Skeletal muscle cell (primary cell): ENCODE measurements at regions not wholly inside any gene's neighbourhood (a gene's known extent, or its start where the extent isn't known, plus 50 kb on each side); places are given as distances from the start of the nearest gene placed in this dataset.
"Not testable (repeated sequence)": the region's sequence is repeated elsewhere in the genome, so short reads cannot be mapped to it uniquely, and the experiment has no call there.

Experiments
- DNase-seq: peaks from one replicate; pipeline ENCODE4 v3.0.0-alpha.2; 2010; ENCODE audit warnings: low read depth
- H3K4me3 ChIP-seq: 2 replicates; pipeline ENCODE4 v1.5.1; 2011; ENCODE audit warnings: low read depth, mild to moderate bottlenecking, control low read depth, low read length, moderate library complexity

DNA sequence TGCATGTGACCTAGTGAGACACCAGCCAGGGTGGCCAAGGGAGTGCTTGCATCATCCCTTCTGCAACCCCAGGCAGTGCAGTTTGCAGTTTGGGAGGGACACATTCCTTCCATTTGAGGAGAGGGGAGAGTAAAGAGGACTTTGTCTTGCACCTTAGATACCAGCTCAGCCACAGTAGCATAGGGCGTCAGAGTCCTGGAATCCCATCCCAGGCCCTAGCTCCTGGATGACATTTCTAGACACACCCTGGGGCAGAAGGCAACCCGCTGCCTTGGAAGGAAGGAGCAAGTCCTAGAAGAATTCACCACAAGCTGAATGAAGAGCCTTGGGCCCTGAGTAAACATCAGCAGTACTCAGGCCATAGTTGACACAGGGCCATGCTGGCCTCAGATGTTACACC lies 680.4 kb upstream of the IMPG1 start:
- no peak for DNase-seq
- no peak overlapping the region for H3K4me3 ChIP-seq

DNA sequence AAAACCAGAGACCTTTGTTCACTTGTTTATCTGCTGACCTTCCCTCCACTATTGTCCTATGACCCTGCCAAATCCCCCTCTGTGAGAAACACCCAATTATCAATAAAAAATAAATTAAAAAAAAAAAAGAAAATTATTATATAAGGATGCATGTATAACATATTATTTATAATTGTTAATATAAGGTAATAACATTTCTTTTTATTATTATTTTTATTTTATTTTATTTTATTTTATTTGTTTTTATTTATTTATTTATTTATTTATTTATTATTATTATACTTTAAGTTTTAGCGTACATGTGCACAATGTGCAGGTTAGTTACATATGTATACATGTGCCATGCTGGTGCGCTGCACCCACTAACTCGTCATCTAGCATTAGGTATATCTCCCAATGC lies 672.9 kb upstream of the IMPG1 start:
- not testable (repeated sequence) for DNase-seq, H3K4me3 ChIP-seq

- DNase-seq, H3K4me3 ChIP-seq: not testable (repeated sequence)
Measured at GRCh38 chr6:76744151-76744720, 671.8 kb upstream of the IMPG1 start.

DNA sequence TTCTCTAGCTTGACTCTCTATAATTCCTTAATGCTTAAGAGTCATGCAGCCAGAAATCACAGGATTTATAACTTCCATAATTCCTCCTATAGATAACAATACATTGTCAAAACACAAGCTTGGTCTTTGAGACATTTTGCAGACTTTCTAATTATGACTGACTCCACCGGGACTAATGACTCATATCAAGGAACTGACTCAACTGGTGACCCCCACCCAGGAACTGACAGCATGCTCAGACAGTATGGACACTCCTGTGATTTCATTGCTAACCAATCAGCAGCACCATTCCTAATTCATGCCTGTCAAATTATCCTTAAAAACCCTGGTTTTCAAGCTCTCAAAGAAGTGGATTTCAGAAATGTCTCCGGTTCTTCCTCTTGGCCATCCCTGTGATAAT lies 670.5 kb upstream of the IMPG1 start:
- no peak overlapping the region for H3K4me3 ChIP-seq
- no peak for DNase-seq

DNA sequence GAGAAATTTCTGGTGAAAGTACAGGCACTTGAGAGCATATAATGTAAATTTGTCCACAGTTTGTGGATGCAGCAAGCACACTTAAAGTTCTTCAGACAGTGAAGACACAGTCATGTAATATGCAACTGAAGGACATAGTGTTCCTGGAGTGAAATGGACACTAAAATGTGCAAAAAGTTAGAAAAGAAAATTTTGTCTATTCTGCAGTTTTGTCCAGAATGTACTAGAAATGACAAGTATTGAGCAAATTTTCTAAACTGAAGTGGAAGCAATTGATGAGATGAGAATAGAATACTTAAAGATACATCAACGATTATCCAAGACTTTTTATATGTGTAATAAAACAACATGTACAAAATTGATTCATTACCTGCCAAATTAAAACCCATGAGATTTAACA lies 647.0 kb upstream of the IMPG1 start:
- no peak overlapping the region for H3K4me3 ChIP-seq
- no peak for DNase-seq

DNA sequence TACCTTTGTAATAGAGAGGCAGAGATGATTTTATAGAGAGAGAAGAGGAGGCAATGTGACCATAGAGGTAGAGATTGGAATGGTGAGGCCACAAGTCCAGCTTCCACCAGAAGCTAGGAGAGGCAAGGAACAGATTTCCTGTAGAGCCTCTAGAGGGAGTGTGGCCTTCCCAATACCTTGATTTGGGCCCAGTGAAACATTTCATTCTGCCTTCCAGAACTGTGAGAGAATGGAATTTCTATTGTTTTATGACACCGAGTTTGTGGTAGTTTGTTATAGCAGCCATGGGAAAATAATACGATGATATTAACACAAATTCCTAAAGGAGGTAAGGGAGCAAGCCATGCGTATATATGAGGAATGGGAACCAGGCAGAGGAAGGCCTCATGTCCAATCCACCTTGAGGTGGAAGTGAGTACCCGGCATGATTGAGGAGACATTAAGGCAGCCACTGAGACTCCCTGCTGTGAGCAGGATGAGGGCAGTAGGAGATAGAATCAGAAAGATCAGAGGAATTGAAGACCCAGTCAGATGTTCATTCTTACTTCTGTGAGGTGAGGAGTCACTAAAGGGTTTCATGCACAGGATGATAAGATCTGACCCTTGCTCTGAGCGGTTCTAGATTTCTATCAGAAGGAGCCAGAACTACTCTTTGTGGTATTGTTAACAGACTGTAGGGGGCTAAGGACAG lies 636.3 kb upstream of the IMPG1 start:
- no peak for DNase-seq
- H3K4me3 ChIP-seq, result no peak overlapping the region

- H3K4me3 ChIP-seq, result no peak overlapping the region
- no peak for DNase-seq
Measured at GRCh38 chr6:76707630-76708029, 635.2 kb upstream of the IMPG1 start.

DNA sequence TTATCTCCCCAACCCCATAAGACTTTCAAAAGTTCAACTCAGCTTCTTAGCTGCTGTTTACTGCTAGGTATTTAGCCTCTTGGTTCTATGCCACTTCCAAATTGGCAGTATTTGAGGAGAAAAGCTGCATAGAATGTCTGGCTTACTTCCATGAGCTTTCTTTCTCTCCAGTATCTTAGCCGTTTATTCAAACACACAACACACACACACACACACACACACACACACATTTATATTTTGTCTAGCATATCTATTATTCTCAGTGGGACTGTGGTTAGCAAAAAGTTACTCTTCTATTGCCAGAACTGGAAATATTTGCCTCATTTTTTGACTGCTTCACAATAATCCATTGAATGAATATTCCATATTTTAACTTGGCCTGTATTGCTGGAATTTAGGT lies 634.2 kb upstream of the IMPG1 start:
- H3K4me3 ChIP-seq, result no peak overlapping the region
- no peak for DNase-seq

GRCh38 chr6:76706086-76706485 lies 633.6 kb upstream of the IMPG1 start:
- DNase-seq, result no peak

GRCh38 chr6:76703786-76704185 lies 631.3 kb upstream of the IMPG1 start:
- DNase-seq, result no peak
- H3K4me3 ChIP-seq, result no peak overlapping the region

More at GRCh38 chr6:76706086-76706485, 633.6 kb upstream of the IMPG1 start:
- no peak overlapping the region for H3K4me3 ChIP-seq

DNA sequence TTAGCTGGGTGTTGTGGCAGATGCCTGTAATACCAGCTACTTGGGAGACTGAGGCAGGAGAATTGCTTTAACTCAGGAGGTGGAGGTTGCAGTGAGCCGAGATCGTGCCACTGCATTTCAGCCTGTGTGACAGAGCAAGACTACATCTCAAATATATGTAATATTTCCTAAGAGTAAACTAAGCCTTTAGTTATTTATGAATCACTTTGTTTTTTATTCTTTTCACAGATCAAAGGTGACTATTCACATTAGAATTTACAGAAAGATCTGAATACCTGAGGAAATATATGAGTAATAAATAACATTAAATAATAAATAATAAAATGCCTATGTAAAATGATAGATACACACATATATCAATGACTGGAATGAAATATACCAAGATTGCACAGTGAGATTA lies 630.8 kb upstream of the IMPG1 start:
- DNase-seq, result no peak
- H3K4me3 ChIP-seq, result no peak overlapping the region

- no peak for DNase-seq
- no peak overlapping the region for H3K4me3 ChIP-seq
Measured at GRCh38 chr6:76702187-76702586, 629.7 kb upstream of the IMPG1 start.

DNA sequence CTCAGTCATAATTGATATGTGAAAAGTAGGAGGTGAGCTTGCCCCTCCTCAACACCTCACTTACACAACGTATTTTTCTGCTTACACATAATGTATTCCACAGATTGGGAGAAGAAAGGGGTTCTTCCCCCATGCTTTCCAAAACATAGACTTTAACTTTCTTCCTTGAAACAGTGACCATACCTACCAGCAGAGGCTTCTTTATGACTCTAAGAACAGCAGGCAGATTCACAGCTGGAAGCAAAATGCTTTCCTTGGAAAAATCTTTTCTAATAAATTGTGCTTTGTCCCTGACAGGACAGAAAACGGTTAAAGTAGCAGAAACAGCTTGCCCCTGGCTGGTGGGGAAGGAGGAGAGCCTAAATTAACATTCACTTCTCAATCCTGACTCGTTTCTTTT lies 629.1 kb upstream of the IMPG1 start:
- no peak overlapping the region for H3K4me3 ChIP-seq
- DNase-seq, result no peak

DNA sequence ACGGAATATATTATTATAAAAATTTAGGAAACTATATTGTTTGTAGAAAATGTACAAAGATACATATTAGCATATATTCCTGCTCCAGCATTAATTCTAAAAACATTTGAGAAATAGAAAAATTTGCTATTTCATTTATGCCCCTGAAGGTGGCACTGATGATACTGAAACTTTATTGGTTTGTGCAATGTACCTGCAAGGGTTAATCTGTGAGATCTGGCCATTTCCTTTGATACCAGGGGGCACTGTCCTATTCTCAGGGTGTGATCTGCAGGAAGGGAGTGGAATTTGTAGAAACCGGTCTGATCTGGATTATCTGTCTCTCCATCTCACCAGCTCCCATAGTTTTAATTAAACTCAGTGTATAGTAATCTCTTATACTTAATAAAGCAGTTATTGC lies 625.1 kb upstream of the IMPG1 start:
- DNase-seq, result no peak
- H3K4me3 ChIP-seq, result no peak overlapping the region

GRCh38 chr6:76694795-76695194 lies 622.3 kb upstream of the IMPG1 start:
- DNase-seq, result no peak
- H3K4me3 ChIP-seq, result no peak overlapping the region

DNA sequence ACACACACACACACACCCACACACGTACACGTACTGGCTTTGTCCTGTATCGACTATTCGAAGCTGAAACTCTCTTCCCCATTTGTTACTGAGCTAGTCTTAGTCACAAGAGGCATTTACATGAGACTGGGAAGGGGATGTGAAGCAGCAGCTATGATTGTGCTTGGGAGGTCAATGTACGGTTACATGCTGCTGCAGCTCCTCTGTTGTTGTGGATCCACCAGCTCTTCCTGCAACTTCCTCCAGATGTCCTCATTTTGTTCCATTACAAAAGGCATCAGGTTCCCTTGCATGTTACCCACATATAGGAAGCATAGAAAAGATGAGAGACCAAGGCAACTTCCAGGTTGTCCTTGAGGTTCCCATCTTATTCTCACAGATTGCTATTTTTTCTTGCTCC lies 612.4 kb upstream of the IMPG1 start:
- H3K4me3 ChIP-seq, result no peak overlapping the region
- DNase-seq, result peak; percentile 13

DNA sequence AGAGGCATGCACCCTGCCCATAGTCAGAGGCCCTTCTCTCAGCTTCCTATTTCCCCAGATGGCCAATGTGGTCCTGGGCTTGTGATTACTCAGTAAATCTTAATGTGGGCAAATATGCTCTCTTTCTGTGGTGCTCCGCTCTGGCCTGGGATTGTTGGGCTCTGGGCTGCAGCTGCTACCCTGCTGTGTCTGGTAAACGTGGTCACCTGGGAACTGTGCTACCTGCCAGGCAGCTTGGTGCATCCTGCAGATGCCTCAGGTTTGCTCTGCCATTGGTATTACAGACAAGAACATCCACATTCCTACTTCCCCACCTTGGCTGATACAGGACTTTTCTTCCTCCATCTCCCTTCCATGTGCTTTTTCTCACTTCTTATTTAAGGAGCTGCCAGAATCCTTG lies 611.5 kb upstream of the IMPG1 start:
- DNase-seq, result no peak
- no peak overlapping the region for H3K4me3 ChIP-seq

- no peak for DNase-seq
- H3K4me3 ChIP-seq, result no peak overlapping the region
Measured at GRCh38 chr6:76682842-76683241, 610.4 kb upstream of the IMPG1 start.

DNA sequence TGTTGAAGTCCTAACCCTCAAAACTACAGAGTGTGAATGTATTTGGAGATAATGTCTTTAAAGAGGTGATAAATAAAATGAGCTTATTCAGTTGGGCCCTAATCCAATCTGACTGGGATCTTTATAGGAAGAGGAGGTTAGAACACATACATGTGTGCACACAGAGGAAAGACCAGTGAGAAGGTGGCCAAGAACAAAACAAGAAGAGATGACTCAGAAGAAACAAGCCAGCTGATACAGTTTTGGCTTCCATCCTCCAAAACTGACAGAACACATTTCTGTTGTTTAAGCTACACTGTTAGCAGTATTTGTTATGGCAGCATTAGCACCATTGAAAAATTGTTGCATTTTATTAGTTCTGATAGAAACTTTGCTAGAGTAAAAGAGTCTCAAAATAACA lies 609.3 kb upstream of the IMPG1 start:
- peak; percentile 7 for DNase-seq
- H3K4me3 ChIP-seq, result no peak overlapping the region

- no peak overlapping the region for H3K4me3 ChIP-seq
- no peak for DNase-seq
Measured at GRCh38 chr6:76677017-76677416, 604.6 kb upstream of the IMPG1 start.

DNA sequence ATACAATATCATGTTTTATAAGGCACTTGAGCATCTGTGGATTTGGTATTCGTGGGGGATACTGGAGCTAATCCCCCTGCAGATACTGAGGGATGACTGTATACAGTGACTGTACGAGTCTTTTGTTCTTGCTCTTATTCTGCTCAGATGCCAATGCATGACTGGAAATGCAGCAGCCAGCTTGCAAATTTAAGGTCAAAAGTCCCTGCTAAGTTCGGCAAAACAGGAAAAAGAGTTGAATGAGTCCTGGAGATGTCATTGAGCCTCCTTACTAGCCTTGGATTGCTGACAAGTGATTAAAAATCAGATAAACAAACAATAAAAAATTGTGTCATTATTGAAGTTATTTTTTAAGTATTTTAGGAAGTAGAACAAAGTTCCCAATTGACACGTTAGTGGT lies 599.3 kb upstream of the IMPG1 start:
- H3K4me3 ChIP-seq, result no peak overlapping the region
- DNase-seq, result no peak

DNA sequence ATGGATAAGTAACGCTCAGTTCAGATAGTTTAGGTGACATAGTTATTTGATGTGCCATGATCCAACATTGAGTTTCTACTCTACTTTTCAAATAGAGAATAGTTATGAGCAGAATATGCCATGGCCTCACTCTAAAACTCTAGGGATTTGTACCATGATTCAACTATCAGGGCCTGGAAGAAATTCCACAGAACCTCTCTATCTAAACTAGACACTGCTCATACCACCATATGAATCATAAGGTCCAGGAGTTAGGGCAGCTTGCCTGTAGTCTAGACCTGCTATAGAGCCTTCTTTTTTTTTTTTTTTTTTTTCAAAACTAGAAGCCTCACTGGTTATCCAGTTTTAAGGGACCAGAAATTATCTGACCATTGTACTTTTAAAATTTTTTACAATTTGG lies 571.8 kb upstream of the IMPG1 start:
- H3K4me3 ChIP-seq, result no peak overlapping the region
- no peak for DNase-seq
